Gastrocnemius medialis (tissue), 4 donors: ENCODE measurements at regions not wholly inside any gene's neighbourhood (a gene's known extent, or its start where the extent isn't known, plus 50 kb on each side); places are given as distances from the start of the nearest gene placed in this dataset.

ENCODE experiments used
- ATAC-seq, 2 donors: fragments of 150-250 bp; one replicate each; pipeline ENCODE4 v1.9.1; 2016
- DNase-seq, 2 donors: peaks; one replicate each; pipeline ENCODE4 v3.0.0-alpha.2; 2019
- H3K27ac ChIP-seq, 4 donors: fragments of 200-600 bp; sonication (generic); 1 replicate in 1 of 4; 2 replicates in 3 of 4; pipeline ENCODE4 v1.5.1; 2016 to 2018; ENCODE audit warnings: mild to moderate bottlenecking in 2 of 4, moderate library complexity in 1 of 4
- H3K27me3 ChIP-seq, 3 donors: fragments of 200-600 bp; sonication (generic) in 2 of 3; 1 replicate in 1 of 3; 2 replicates in 2 of 3; pipeline versions ENCODE4 v1.5.1 to v1.6.0; 2016 to 2019; ENCODE audit warnings: mild to moderate bottlenecking in 1 of 3, moderate library complexity in 1 of 3
- H3K36me3 ChIP-seq, 2 donors: fragments of 200-600 bp; sonication (generic) in 1 of 2; one replicate each; pipeline ENCODE4 v1.5.1; 2017 to 2018
- H3K4me1 ChIP-seq, 2 donors: fragments of 200-600 bp; sonication (generic) in 1 of 2; one replicate each; pipeline ENCODE4 v1.5.1; 2016 to 2017; ENCODE audit warnings: mild to moderate bottlenecking in 2 of 2
- H3K4me3 ChIP-seq, 4 donors: fragments of 200-600 bp; sonication (generic) in 3 of 4; 1 replicate in 1 of 4; 2 replicates in 3 of 4; pipeline ENCODE4 v1.5.1; 2016 to 2019; ENCODE audit warnings: mild to moderate bottlenecking in 2 of 4
- H3K9me3 ChIP-seq, 3 donors: fragments of 200-600 bp; sonication (generic) in 2 of 3; 1 replicate in 1 of 3; 2 replicates in 2 of 3; pipeline ENCODE4 v1.5.1; 2016 to 2019
- CTCF ChIP-seq, 5 experiments: fragments of 450-650 bp in 3 of 5; fragments of 200-600 bp in 2 of 5; sonication (generic) in 2 of 5; IDR thresholded peaks in 4 of 5; conservative IDR thresholded peaks in 1 of 5; 1 replicate in 4 of 5; 2 replicates in 1 of 5; pipeline ENCODE4 v1.5.1; 2016 to 2019; ENCODE audit warnings: antibody characterized with exemption in 5 of 5, mild to moderate bottlenecking in 3 of 5, moderate library complexity in 3 of 5
- POLR2A ChIP-seq, 2 donors: fragments of 450-650 bp; IDR thresholded peaks; one replicate each; pipeline ENCODE4 v1.6.1; 2017; ENCODE audit warnings: antibody characterized with exemption in 2 of 2, mild to moderate bottlenecking in 2 of 2, moderate library complexity in 2 of 2
- in situ Hi-C, 4 donors: fragments of 200-750 bp; cut with MboI; loops; one replicate each; pipeline versions ENCODE4 v1.15.0 to v1.8.0; 2017; ENCODE audit warnings: low sequenced_read_pairs in 4 of 4
- intact Hi-C: fragments of 100-400 bp; cut with DNase I; formaldehyde crosslinking; loops from one replicate; pipeline ENCODE4 v1.15.1; 2023; ENCODE audit warnings: low total_unique reads

DNA sequence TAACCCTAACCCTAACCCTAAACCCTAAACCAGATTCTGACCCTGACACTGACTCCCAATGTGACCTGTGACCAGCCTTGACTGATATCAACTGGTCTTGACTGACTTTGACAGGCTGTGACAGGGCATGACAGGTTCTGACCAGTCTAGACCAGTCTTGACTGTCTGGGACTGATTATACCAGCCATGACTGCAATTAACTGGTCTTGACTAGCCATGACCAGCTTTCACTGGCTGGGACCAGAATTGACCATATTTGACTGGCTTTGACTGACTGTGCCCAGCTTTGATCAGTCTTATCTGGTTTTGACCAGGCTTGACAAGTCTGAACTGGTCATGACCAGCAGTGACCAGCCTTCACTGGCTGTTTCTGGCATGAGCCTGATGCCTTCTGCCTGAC lies 95.5 kb downstream of the BMP15 start:
- Histone ChIP-seq H3K9me3 (no peaks in the 10 kb centered on the region), H3K27me3 (no peaks in the 10 kb centered on the region), H3K27ac (no peak overlapping the region), H3K36me3 (no peaks in the 10 kb centered on the region), H3K4me1 (no peaks in the 10 kb centered on the region), H3K4me3 (no peak overlapping the region)
- TF ChIP-seq CTCF (IDR thresholded peaks at IDR 0.05 in 4 of 5, conservative IDR thresholded peaks at IDR 0.05 in 1 of 5): no peak
- no peak for TF ChIP-seq POLR2A (IDR thresholded peaks at IDR 0.05)
- intact Hi-C loops (no loop called here), in situ Hi-C loops (no loop called here)
- DNase-seq: no peak
- ATAC-seq: no peak

DNA sequence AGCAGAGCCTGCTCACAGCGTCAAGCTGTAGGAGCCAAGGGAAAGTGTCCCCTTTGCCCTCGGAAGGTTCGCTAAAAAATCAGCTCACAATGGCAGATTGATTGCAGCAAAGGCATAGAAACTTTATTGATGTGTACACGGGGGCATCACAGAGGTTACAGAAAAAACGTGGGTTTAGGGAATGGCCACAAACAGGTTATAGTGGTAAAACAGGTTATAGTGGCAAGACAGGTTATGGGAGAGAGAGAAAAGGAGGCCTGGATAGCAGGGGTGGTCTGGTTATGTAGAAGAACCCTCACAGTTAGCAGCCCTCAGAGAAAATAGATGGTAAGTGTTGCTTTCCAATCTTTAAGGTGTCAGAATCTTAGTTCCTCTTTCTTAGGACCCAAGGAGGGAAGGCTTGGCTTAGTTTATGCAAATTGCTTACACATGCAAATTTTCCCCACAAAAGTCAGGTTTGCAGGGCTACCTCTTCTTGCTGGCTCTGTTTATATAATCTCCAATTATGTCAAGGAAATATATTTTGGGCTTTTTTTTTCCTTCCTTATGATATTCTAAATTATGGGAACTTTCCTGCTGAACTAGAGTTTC lies 113.7 kb downstream of the BMP15 start:
- Histone ChIP-seq H3K4me3 (no peak overlapping the region), H3K9me3 (no peaks in the 10 kb centered on the region), H3K27me3 (peaks cover 0 to 3% (median 0%) of the 10 kb centered on the region in 3 donors), H3K27ac (no peak overlapping the region), H3K36me3 (no peaks in the 10 kb centered on the region), H3K4me1 (no peaks in the 10 kb centered on the region)
- in situ Hi-C loops: no loop called here
- intact Hi-C loops: no loop called here
- ATAC-seq (no peak), DNase-seq (no peak)
- TF ChIP-seq CTCF (IDR thresholded peaks at IDR 0.05 in 4 of 5, conservative IDR thresholded peaks at IDR 0.05 in 1 of 5): no peak
- TF ChIP-seq POLR2A (IDR thresholded peaks at IDR 0.05): no peak

DNA sequence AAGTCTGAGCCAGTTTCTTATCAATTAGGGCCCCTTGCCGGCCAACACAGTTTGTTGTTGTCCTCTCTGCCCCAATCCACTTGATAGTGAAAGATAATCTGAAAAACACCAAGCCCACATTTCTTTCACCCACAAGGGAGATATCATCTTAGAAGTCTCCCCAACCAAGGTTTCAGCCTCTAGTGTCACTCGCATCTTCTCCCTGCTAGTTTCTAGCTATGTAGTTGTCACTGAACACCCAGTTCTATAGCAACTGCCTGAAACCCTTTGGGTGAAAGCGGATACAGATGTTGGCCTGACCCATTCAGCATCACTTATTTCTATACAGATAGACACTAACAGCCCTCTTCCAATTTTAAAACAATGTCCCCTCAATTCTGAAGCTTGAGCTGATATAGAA lies 116.3 kb downstream of the BMP15 start:
- Histone ChIP-seq H3K27me3 (no peaks in the 10 kb centered on the region), H3K4me3 (no peak overlapping the region), H3K9me3 (no peaks in the 10 kb centered on the region), H3K27ac (no peak overlapping the region), H3K36me3 (no peaks in the 10 kb centered on the region), H3K4me1 (no peaks in the 10 kb centered on the region)
- TF ChIP-seq POLR2A (IDR thresholded peaks at IDR 0.05) (no peak), CTCF (IDR thresholded peaks at IDR 0.05 in 4 of 5, conservative IDR thresholded peaks at IDR 0.05 in 1 of 5) (no peak)
- no peak for DNase-seq
- intact Hi-C loops: no loop called here
- in situ Hi-C loops: no loop called here
- no peak for ATAC-seq

DNA sequence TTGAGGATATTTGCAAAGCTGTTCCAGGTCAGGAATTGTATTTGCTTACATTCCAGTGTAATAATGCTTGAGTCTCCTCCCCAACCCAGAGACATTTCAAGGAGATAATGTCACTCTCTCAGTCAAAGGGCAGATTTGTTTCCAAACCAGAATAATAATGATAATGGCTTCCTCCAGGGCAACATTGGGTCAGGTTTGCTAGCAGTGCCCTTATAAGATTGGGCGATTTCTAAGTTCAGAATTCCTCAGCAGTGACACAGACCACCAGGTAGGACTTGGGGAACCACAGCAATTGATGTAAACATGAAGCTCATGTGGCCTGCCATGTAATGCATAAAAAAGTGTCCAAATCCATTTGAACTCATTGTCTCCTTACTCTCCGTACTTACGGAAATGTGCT lies 125.2 kb downstream of the BMP15 start:
- TF ChIP-seq CTCF (IDR thresholded peaks at IDR 0.05 in 4 of 5, conservative IDR thresholded peaks at IDR 0.05 in 1 of 5) (no peak), POLR2A (IDR thresholded peaks at IDR 0.05) (no peak)
- intact Hi-C loops: no loop called here
- Histone ChIP-seq H3K36me3 (no peaks in the 10 kb centered on the region), H3K4me3 (no peak overlapping the region), H3K4me1 (no peaks in the 10 kb centered on the region), H3K27ac (no peak overlapping the region), H3K27me3 (no peaks in the 10 kb centered on the region), H3K9me3 (no peaks in the 10 kb centered on the region)
- ATAC-seq (no peak), DNase-seq (no peak)
- in situ Hi-C loops: no loop called here

- Histone ChIP-seq H3K4me3 (no peak overlapping the region), H3K9me3 (no peaks in the 10 kb centered on the region), H3K27me3 (no peaks in the 10 kb centered on the region), H3K27ac (no peak overlapping the region), H3K4me1 (no peaks in the 10 kb centered on the region), H3K36me3 (no peaks in the 10 kb centered on the region)
- no peak for DNase-seq
- ATAC-seq: no peak
- in situ Hi-C loops (no loop called here), intact Hi-C loops (no loop called here)
- no peak for TF ChIP-seq POLR2A (IDR thresholded peaks at IDR 0.05)
- no peak for TF ChIP-seq CTCF (IDR thresholded peaks at IDR 0.05 in 4 of 5, conservative IDR thresholded peaks at IDR 0.05 in 1 of 5)
Measured at GRCh38 chrX:51047950-51048349, 137.4 kb downstream of the BMP15 start.
